PC-9 (cell line): ENCODE measurements at regions not wholly inside any gene's neighbourhood (a gene's known extent, or its start where the extent isn't known, plus 50 kb on each side); places are given as distances from the start of the nearest gene placed in this dataset.
A peak's percentile ranks its signal among the peaks of the same experiment; 100 is the strongest.

Source experiments
- BruUV-seq: library from RNA; stranded (reverse); fragments of 400-500 nt; replicated peaks from 2 replicates; lab custom pipeline; 2021; lab: Mats Ljungman, UMichigan
- CTCF ChIA-PET: fragments of 300-600 bp; sonication (Branson Sonifier 250); formaldehyde crosslinking; loops from one replicate; lab custom pipeline; 2022; ENCODE audit warnings: antibody characterized with exemption; lab: Charles Lee
- POLR2A ChIA-PET: fragments of 300-600 bp; sonication (Branson Sonifier 250); formaldehyde crosslinking; loops from one replicate; lab custom pipeline; 2022; ENCODE audit warnings: antibody characterized with exemption; ENCODE audit not compliant: unreplicated experiment; lab: Charles Lee
- DNase-seq, 2 experiments: peaks; one replicate each; pipeline versions ENCODE4 v3.0.0 to v3.0.0-alpha.2; 2015 to 2022; ENCODE audit warnings: mixed read lengths in 1 of 2
- H2AFZ ChIP-seq: fragments of 200-600 bp; sonication (generic); 2 replicates; pipeline ENCODE4 v1.8.1; 2017; ENCODE audit warnings: antibody characterized with exemption
- H3F3A ChIP-seq: fragments of 200-600 bp; sonication (generic); 2 replicates; pipeline ENCODE4 v1.8.1; 2017; ENCODE audit warnings: antibody characterized with exemption, mild to moderate bottlenecking, low read depth; ENCODE audit not compliant: insufficient read depth
- H3K27ac ChIP-seq: fragments of 200-600 bp; sonication (generic); 2 replicates; pipeline ENCODE4 v1.6.1; 2016; ENCODE audit warnings: mixed run types
- H3K27me3 ChIP-seq: fragments of 200-600 bp; sonication (generic); 2 replicates; pipeline ENCODE4 v1.6.1; 2016; ENCODE audit warnings: low read depth, mixed run types; ENCODE audit not compliant: insufficient read depth
- H3K36me3 ChIP-seq: fragments of 200-600 bp; sonication (generic); 2 replicates; pipeline ENCODE4 v1.6.1; 2016; ENCODE audit warnings: low read depth, mixed run types
- H3K4me1 ChIP-seq: fragments of 200-600 bp; sonication (generic); replicated peaks from 2 replicates; pipeline ENCODE4 v1.6.1; 2016; ENCODE audit warnings: mixed run types; ENCODE audit not compliant: insufficient read depth
- H3K4me2 ChIP-seq: fragments of 200-600 bp; sonication (generic); 2 replicates; pipeline ENCODE4 v1.6.1; 2017; ENCODE audit warnings: mixed run types
- H3K4me3 ChIP-seq: fragments of 200-600 bp; sonication (generic); 2 replicates; pipeline ENCODE4 v1.6.1; 2016; ENCODE audit warnings: mixed run types
- H3K79me2 ChIP-seq: fragments of 200-600 bp; sonication (generic); 2 replicates; pipeline ENCODE4 v1.6.1; 2017; ENCODE audit warnings: low read depth, mixed run types
- H3K9me2 ChIP-seq: fragments of 200-600 bp; sonication (generic); 2 replicates; pipeline ENCODE4 v1.8.1; 2017; ENCODE audit warnings: mild to moderate bottlenecking; ENCODE audit not compliant: insufficient read depth
- H3K9me3 ChIP-seq: fragments of 200-600 bp; sonication (generic); 2 replicates; pipeline ENCODE4 v1.8.1; 2016; ENCODE audit warnings: low read depth; ENCODE audit not compliant: insufficient read depth
- H4K20me1 ChIP-seq: fragments of 200-600 bp; sonication (generic); 2 replicates; pipeline ENCODE4 v1.8.1; 2017; ENCODE audit not compliant: insufficient read depth
- CTCF ChIP-seq: fragments of 200-600 bp; sonication (generic); conservative IDR thresholded peaks from 2 replicates; pipeline ENCODE4 v1.6.1; 2017; ENCODE audit warnings: mixed run types, antibody characterized with exemption, mild to moderate bottlenecking, moderate library complexity
- EZH2 ChIP-seq: fragments of 200-600 bp; sonication (generic); IDR thresholded peaks from 2 replicates; pipeline ENCODE4 v1.8.0; 2017; ENCODE audit warnings: antibody characterized with exemption, low read depth
- intact Hi-C: fragments of 100-400 bp; cut with micrococcal nuclease; formaldehyde crosslinking; loops from one replicate; pipeline ENCODE4 v1.10.0; 2022; ENCODE audit not compliant: unreplicated experiment

GRCh38 chr11:82676483-82677094 lies 57.1 kb downstream of the FAM181B start:
- intact Hi-C loops, result no loop called here
- no peaks in the 10 kb centered on the region for H3K79me2 ChIP-seq
- H3F3A ChIP-seq, result no peaks in the 10 kb centered on the region
- H3K4me3 ChIP-seq, result no peak overlapping the region
- no peaks in the 10 kb centered on the region for H3K9me2 ChIP-seq
- H3K27me3 ChIP-seq, result no peaks in the 10 kb centered on the region
- no peaks in the 10 kb centered on the region for H3K36me3 ChIP-seq
- POLR2A ChIA-PET, result no interaction called here
- H2AFZ ChIP-seq, result no peak overlapping the region
- no TSS peak for BruUV-seq
- no peak overlapping the region for H3K4me2 ChIP-seq
- H3K9me3 ChIP-seq, result no peaks in the 10 kb centered on the region
- no peaks in the 10 kb centered on the region for H3K4me1 ChIP-seq
- no peak for DNase-seq
- CTCF ChIA-PET, result interaction anchor here (0.9 kb wide), 1 partner anchor 20 kb away, joined by 4 read pairs; no protein-coding TSS in a partner anchor
- no peak overlapping the region for H3K27ac ChIP-seq
- H4K20me1 ChIP-seq, result no peaks in the 10 kb centered on the region
- peak; percentile 75 for TF ChIP-seq CTCF
- no peak for TF ChIP-seq EZH2

- H3F3A ChIP-seq, result no peaks in the 10 kb centered on the region
- POLR2A ChIA-PET, result no interaction called here
- H3K4me2 ChIP-seq, result no peak overlapping the region
- CTCF ChIA-PET, result no interaction called here
- no peaks in the 10 kb centered on the region for H3K9me2 ChIP-seq
- no peak overlapping the region for H3K27ac ChIP-seq
- intact Hi-C loops, result no loop called here
- TF ChIP-seq CTCF (no peak), EZH2 (no peak)
- H3K27me3 ChIP-seq, result no peaks in the 10 kb centered on the region
- BruUV-seq, result no TSS peak
- H3K79me2 ChIP-seq, result no peaks in the 10 kb centered on the region
- no peak overlapping the region for H2AFZ ChIP-seq
- H3K4me3 ChIP-seq, result no peak overlapping the region
- no peaks in the 10 kb centered on the region for H3K4me1 ChIP-seq
- H4K20me1 ChIP-seq, result no peaks in the 10 kb centered on the region
- H3K36me3 ChIP-seq, result no peaks in the 10 kb centered on the region
- DNase-seq, result no peak
- no peaks in the 10 kb centered on the region for H3K9me3 ChIP-seq
Observed at GRCh38 chr11:82675838-82676237, 57.8 kb downstream of the FAM181B start.

- Histone ChIP-seq H2AFZ (no peak overlapping the region), H3K4me2 (no peak overlapping the region), H3K4me1 (no peaks in the 10 kb centered on the region), H3K27ac (no peak overlapping the region), H3K4me3 (no peak overlapping the region), H3F3A (no peaks in the 10 kb centered on the region), H3K9me3 (no peaks in the 10 kb centered on the region), H3K79me2 (no peaks in the 10 kb centered on the region), H4K20me1 (no peaks in the 10 kb centered on the region), H3K27me3 (no peaks in the 10 kb centered on the region), H3K36me3 (no peaks in the 10 kb centered on the region), H3K9me2 (no peaks in the 10 kb centered on the region)
- no peak for DNase-seq
- CTCF ChIA-PET, result no interaction called here
- intact Hi-C loops, result no loop called here
- no TSS peak for BruUV-seq
- TF ChIP-seq CTCF, result no peak
- POLR2A ChIA-PET, result no interaction called here
Observed at GRCh38 chr11:82673631-82674030, 60.0 kb downstream of the FAM181B start.
